WERI-Rb-1 (cell line): ENCODE measurements at regions not wholly inside any gene's neighbourhood (a gene's known extent, or its start where the extent isn't known, plus 50 kb on each side); places are given as distances from the start of the nearest gene placed in this dataset.

Experiments
- DNase-seq: peaks from one replicate; pipeline ENCODE4 v3.0.0-alpha.2; 2020
- H3K27ac ChIP-seq: fragments of 250-450 bp; sonication (Bioruptor Pico); 2 replicates; pipeline ENCODE4 v1.5.1; 2020; ENCODE audit warnings: mild to moderate bottlenecking, moderate library complexity
- H3K27me3 ChIP-seq: fragments of 250-450 bp; sonication (Bioruptor Pico); 2 replicates; pipeline ENCODE4 v1.5.1; 2021; ENCODE audit warnings: mild to moderate bottlenecking, low read depth, moderate library complexity; ENCODE audit not compliant: insufficient read depth, severe bottlenecking
- H3K36me3 ChIP-seq: fragments of 250-450 bp; sonication (Bioruptor Pico); 2 replicates; pipeline ENCODE4 v1.5.1; 2020; ENCODE audit warnings: mild to moderate bottlenecking, moderate library complexity
- H3K4me3 ChIP-seq: 2 replicates; pipeline ENCODE4 v1.5.1; 2011; ENCODE audit warnings: low read depth, mild to moderate bottlenecking, control low read depth, low read length
- H3K9me3 ChIP-seq: fragments of 250-450 bp; sonication (Bioruptor Pico); 2 replicates; pipeline ENCODE4 v1.5.1; 2021; ENCODE audit warnings: mild to moderate bottlenecking, moderate library complexity; ENCODE audit not compliant: severe bottlenecking
- CTCF ChIP-seq: IDR thresholded peaks from 2 replicates; pipeline ENCODE4 v1.5.1; 2011; ENCODE audit warnings: low read depth, mild to moderate bottlenecking, control low read depth, inconsistent platforms, low read length

DNA sequence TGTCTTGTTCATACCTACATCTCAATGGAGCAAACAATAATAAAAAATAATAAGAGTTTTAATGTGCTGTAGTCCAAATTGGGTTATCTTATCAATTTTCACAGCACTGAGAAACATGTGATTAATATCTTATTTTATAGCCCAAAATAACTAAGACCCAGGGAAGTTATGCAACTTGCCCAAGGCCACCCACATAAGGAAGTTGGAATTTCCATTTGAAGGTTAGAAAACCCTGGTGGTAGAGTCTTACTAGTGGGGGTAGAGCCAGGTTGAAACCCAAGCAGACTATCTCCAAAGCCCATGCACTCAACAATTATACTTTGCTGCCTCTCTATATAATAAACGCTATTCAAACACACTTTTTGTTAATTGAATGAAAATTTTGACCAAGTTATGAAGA, 270.0 kb upstream of the CAND1 start:
- no peak for DNase-seq
- no peak for TF ChIP-seq CTCF
- Histone ChIP-seq H3K9me3 (no peaks in the 10 kb centered on the region), H3K4me3 (no peak overlapping the region), H3K36me3 (no peaks in the 10 kb centered on the region), H3K27ac (no peak overlapping the region), H3K27me3 (no peaks in the 10 kb centered on the region)

DNA sequence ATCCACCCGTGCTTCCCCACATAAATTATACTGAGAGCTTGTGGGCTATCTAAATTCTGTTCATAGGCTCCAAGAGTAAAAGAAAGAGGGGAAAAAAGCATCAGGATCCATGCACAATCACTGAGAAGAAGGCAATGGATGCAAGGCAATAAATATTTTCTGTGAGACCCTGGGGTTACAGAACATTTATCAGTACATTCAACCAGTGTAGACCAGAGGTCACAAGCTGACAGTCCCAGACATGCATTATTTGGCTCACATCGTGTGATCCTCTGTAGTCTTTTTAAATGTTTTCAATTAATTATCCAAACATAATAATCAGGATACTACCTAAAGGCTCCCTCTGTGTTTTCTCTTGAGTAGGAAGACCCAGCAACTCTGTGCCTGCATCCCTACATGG, 267.9 kb upstream of the CAND1 start:
- no peak for DNase-seq
- H3K4me3 ChIP-seq, result no peak overlapping the region
- no peaks in the 10 kb centered on the region for H3K36me3 ChIP-seq
- no peak for TF ChIP-seq CTCF
- no peak overlapping the region for H3K27ac ChIP-seq
- no peaks in the 10 kb centered on the region for H3K27me3 ChIP-seq
- H3K9me3 ChIP-seq, result no peaks in the 10 kb centered on the region

GRCh38 chr12:67002720-67003119, 266.4 kb upstream of the CAND1 start:
- no peaks in the 10 kb centered on the region for H3K27me3 ChIP-seq
- no peak for TF ChIP-seq CTCF
- H3K4me3 ChIP-seq, result no peak overlapping the region
- no peaks in the 10 kb centered on the region for H3K9me3 ChIP-seq
- DNase-seq, result no peak
- no peaks in the 10 kb centered on the region for H3K36me3 ChIP-seq
- H3K27ac ChIP-seq, result no peak overlapping the region

DNA sequence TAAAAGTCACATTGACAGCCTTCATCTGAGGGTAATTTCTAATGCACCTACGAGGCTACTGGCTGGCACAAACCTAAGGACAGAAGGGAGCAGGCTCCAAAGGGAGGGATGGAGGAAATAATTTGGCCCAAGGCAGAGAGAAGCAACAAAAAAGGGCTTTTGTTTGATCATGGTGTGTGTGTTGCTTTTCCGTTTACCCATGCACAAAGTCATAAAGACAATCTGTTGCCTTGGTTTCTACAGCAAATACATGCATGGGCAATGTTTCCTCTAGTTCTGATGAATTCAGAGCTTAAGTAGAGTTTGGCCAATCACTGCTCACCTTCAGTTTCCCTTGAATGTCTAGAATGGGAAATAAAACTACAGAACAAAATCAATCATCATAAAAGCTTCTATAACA, 262.5 kb upstream of the CAND1 start:
- DNase-seq, result no peak
- Histone ChIP-seq H3K4me3 (no peak overlapping the region), H3K27ac (no peak overlapping the region), H3K36me3 (no peaks in the 10 kb centered on the region), H3K9me3 (no peaks in the 10 kb centered on the region), H3K27me3 (no peaks in the 10 kb centered on the region)
- no peak for TF ChIP-seq CTCF

GRCh38 chr12:67014642-67015041, 254.5 kb upstream of the CAND1 start:
- DNase-seq, result no peak
- Histone ChIP-seq H3K27me3 (no peaks in the 10 kb centered on the region), H3K9me3 (no peaks in the 10 kb centered on the region), H3K36me3 (no peaks in the 10 kb centered on the region), H3K4me3 (no peak overlapping the region), H3K27ac (no peak overlapping the region)
- TF ChIP-seq CTCF, result no peak

DNA sequence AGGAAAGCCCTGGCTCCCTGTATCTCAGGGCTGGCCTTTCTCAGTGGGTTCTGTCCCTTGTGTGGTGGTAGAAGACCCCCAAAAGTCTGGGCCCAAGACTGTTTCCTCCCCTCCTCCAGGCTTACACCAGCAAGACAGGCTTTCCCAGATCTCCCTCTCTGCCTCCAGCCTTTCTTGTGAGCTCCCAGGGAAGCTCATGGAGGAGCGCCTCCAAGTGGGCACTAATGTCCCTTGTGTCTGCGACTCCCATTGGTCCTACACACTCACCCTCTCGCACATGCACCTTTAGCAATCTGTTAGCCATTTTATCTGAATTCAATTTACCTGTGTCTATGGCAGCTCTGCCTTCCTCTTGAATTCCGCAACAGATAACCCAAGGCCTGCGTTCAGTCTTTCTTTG, 251.1 kb upstream of the CAND1 start:
- no peak overlapping the region for H3K27ac ChIP-seq
- no peak for DNase-seq

More for the DNA sequence above, 251.1 kb upstream of the CAND1 start:
- no peaks in the 10 kb centered on the region for H3K36me3 ChIP-seq
- H3K9me3 ChIP-seq, result no peaks in the 10 kb centered on the region
- no peak overlapping the region for H3K4me3 ChIP-seq
- TF ChIP-seq CTCF, result peak; percentile 28
- no peaks in the 10 kb centered on the region for H3K27me3 ChIP-seq
